OCI-LY3 (cell line): ENCODE measurements at regions not wholly inside any gene's neighbourhood (a gene's known extent, or its start where the extent isn't known, plus 50 kb on each side); places are given as distances from the start of the nearest gene placed in this dataset.

ENCODE experiments used
- H2AFZ ChIP-seq: fragments of 200-600, 300-600 bp; shearing (Covaris generic); 2 replicates; pipeline ENCODE4 v1.6.0; 2014; ENCODE audit warnings: antibody characterized with exemption, low read depth, low read length
- H3K27ac ChIP-seq: fragments of 200-600, 300-600 bp; sonication (generic); 2 replicates; pipeline ENCODE4 v1.5.1; 2014; ENCODE audit warnings: mild to moderate bottlenecking, low read length, moderate library complexity, mixed read lengths
- H3K27me3 ChIP-seq: fragments of 200-600, 300-600 bp; sonication (generic); 2 replicates; pipeline ENCODE4 v1.6.1; 2014; ENCODE audit warnings: low read depth, low read length, mixed read lengths
- H3K36me3 ChIP-seq: fragments of 200-600, 300-600 bp; sonication (generic); replicated peaks from 2 replicates; pipeline ENCODE3; 2014; ENCODE audit warnings: low read depth, low read length, mixed read lengths
- H3K4me1 ChIP-seq: fragments of 300-600, 200-600 bp; sonication (generic); 2 replicates; pipeline ENCODE4 v1.6.1; 2014; ENCODE audit warnings: low read length, mixed read lengths
- H3K4me2 ChIP-seq: fragments of 200-600, 300-600 bp; sonication (generic); 2 replicates; pipeline ENCODE4 v1.6.1; 2014; ENCODE audit warnings: low read length, mixed read lengths
- H3K4me3 ChIP-seq: fragments of 300-600, 200-600 bp; sonication (generic); 2 replicates; pipeline ENCODE4 v1.5.1; 2014; ENCODE audit warnings: antibody characterized with exemption, mild to moderate bottlenecking, low read length, moderate library complexity
- H3K79me2 ChIP-seq: fragments of 300-600, 200-600 bp; shearing (Covaris generic); 2 replicates; pipeline ENCODE4 v1.6.1; 2014; ENCODE audit warnings: mild to moderate bottlenecking, low read length, mixed read lengths
- H3K9ac ChIP-seq: fragments of 300-600, 200-600 bp; shearing (Covaris generic); 2 replicates; pipeline ENCODE4 v1.6.0; 2014; ENCODE audit warnings: mild to moderate bottlenecking, low read length, moderate library complexity
- H3K9me3 ChIP-seq: fragments of 200-600, 300-600 bp; shearing (Covaris generic); 2 replicates; pipeline ENCODE4 v1.6.1; 2014; ENCODE audit warnings: low read length, mixed read lengths; ENCODE audit not compliant: insufficient read depth
- H4K20me1 ChIP-seq: fragments of 200-600, 300-600 bp; sonication (generic); 2 replicates; pipeline ENCODE4 v1.6.1; 2016; ENCODE audit warnings: low read length, mixed read lengths; ENCODE audit not compliant: insufficient read depth
- EZH2phosphoT487 ChIP-seq: fragments of 200-600 bp; shearing (Covaris generic); IDR thresholded peaks from 2 replicates; pipeline ENCODE4 v1.6.1; 2018; ENCODE audit warnings: antibody characterized with exemption, mixed run types, low read depth
- TF ChIP-seq, protein P1 (sequence below): fragments of 200-600, 300-600 bp; sonication (generic); IDR thresholded peaks from 2 replicates; pipeline ENCODE4 v1.5.1; 2014; ENCODE audit warnings: antibody characterized with exemption, low read length, low read depth

DNA sequence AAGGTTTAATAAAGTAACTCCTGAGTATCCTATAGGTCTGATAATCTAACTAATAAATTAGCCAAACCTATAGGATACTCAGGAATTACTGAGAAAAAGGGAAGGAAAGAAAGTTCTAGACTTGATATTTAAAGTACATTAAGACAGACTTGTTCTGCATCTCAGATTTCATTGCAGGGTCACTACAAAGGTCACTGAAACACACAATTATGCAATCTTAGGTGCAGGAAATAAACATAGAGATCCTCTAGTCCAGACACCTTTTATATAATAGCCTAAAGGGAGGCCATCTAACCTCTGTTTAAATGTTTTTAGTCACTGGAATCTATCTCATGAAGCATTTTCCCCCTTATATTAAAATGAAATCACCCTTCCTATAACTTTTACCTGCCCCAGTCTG is 1215.7 kb downstream of the MAT2B start:
- Histone ChIP-seq H3K4me1 (no peaks in the 10 kb centered on the region), H2AFZ (no peak overlapping the region), H3K4me2 (no peak overlapping the region), H3K79me2 (no peaks in the 10 kb centered on the region), H3K27ac (no peak overlapping the region), H3K9me3 (no peaks in the 10 kb centered on the region), H3K4me3 (no peak overlapping the region), H3K36me3 (no peaks in the 10 kb centered on the region), H3K9ac (no peak overlapping the region), H3K27me3 (no peaks in the 10 kb centered on the region), H4K20me1 (no peaks in the 10 kb centered on the region)
- no peak for TF ChIP-seq EZH2phosphoT487
- TF ChIP-seq, protein P1, sequence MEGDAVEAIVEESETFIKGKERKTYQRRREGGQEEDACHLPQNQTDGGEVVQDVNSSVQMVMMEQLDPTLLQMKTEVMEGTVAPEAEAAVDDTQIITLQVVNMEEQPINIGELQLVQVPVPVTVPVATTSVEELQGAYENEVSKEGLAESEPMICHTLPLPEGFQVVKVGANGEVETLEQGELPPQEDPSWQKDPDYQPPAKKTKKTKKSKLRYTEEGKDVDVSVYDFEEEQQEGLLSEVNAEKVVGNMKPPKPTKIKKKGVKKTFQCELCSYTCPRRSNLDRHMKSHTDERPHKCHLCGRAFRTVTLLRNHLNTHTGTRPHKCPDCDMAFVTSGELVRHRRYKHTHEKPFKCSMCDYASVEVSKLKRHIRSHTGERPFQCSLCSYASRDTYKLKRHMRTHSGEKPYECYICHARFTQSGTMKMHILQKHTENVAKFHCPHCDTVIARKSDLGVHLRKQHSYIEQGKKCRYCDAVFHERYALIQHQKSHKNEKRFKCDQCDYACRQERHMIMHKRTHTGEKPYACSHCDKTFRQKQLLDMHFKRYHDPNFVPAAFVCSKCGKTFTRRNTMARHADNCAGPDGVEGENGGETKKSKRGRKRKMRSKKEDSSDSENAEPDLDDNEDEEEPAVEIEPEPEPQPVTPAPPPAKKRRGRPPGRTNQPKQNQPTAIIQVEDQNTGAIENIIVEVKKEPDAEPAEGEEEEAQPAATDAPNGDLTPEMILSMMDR: no peak

DNA sequence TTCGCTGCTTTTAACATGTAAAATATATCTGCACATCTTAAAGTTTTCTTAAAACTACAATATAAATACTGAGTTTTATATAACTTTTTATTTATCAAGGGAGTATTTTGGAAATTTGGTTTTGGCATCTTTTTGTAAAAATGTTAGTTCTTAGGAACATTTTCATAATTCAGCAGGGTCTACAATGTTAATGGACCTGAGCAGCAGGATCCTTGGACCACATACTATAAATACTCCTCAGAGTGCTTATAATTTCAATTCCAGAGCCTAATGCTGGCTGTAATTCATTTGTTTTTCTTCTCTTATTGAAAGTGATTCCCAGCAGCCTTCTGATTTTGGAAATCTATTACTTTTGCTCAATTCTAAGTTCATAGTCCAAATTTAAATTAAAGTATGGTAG is 1216.2 kb downstream of the MAT2B start:
- H3K79me2 ChIP-seq: no peaks in the 10 kb centered on the region
- H3K4me2 ChIP-seq: no peak overlapping the region
- H2AFZ ChIP-seq: no peak overlapping the region
- no peaks in the 10 kb centered on the region for H3K27me3 ChIP-seq
- no peaks in the 10 kb centered on the region for H3K4me1 ChIP-seq
- no peak overlapping the region for H3K27ac ChIP-seq
- no peaks in the 10 kb centered on the region for H3K9me3 ChIP-seq
- H4K20me1 ChIP-seq: no peaks in the 10 kb centered on the region
- no peaks in the 10 kb centered on the region for H3K36me3 ChIP-seq
- no peak for TF ChIP-seq EZH2phosphoT487
- TF ChIP-seq, protein P1: no peak
- no peak overlapping the region for H3K4me3 ChIP-seq
- no peak overlapping the region for H3K9ac ChIP-seq

DNA sequence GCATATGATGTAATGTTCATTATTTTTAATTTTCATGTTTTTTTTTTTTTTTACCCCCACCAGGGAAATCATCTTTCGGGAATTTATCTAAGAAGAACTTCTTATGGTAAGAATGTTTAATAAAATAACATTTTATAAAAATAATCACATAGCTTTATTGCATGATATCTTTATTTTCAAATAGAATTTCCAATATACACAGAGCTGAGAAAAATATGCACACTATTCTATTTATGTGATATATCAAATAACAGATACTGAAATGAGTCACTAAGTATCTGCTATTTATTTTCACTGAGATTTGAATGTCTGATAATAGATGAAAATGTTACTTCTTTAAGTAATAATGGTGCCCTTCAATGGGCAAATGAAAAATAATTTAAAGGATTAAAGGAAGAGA is 1217.3 kb downstream of the MAT2B start:
- H3K9me3 ChIP-seq: no peaks in the 10 kb centered on the region
- no peak overlapping the region for H3K27ac ChIP-seq
- no peaks in the 10 kb centered on the region for H3K27me3 ChIP-seq
- H2AFZ ChIP-seq: no peak overlapping the region
- no peak overlapping the region for H3K4me2 ChIP-seq
- H3K79me2 ChIP-seq: no peaks in the 10 kb centered on the region
- no peaks in the 10 kb centered on the region for H3K4me1 ChIP-seq
- no peaks in the 10 kb centered on the region for H3K36me3 ChIP-seq
- no peak for TF ChIP-seq EZH2phosphoT487
- TF ChIP-seq, protein P1: no peak
- H4K20me1 ChIP-seq: no peaks in the 10 kb centered on the region; the same call in 1 of the 2 replicates
- no peak overlapping the region for H3K9ac ChIP-seq
- no peak overlapping the region for H3K4me3 ChIP-seq

DNA sequence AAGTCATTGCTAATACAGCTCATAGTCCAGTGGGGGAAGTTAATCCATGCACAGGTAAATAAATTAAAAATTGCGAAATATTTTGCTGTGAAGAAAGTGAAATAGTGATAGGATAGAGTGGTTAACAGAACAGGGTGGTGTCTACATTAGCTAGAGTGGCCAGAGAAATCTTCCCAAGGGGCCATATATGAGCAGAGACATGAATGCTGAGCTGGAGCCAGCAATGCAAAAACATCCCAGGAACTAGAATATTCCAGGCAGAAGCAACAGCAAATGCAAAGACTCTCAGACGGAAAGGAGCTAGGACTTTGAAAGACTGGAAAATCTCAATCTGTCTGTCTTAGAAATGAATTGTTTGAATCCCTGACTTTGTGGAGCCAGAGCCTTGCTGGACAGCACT is 1221.6 kb downstream of the MAT2B start:
- H3K36me3 ChIP-seq: no peaks in the 10 kb centered on the region
- no peaks in the 10 kb centered on the region for H3K27me3 ChIP-seq

More for the DNA sequence above, 1221.6 kb downstream of the MAT2B start:
- Histone ChIP-seq H3K9me3 (no peaks in the 10 kb centered on the region), H3K4me2 (no peak overlapping the region), H3K4me3 (no peak overlapping the region), H3K27ac (no peak overlapping the region), H4K20me1 (no peaks in the 10 kb centered on the region; the same call in 1 of the 2 replicates), H3K9ac (no peak overlapping the region), H2AFZ (no peak overlapping the region), H3K79me2 (no peaks in the 10 kb centered on the region), H3K4me1 (no peaks in the 10 kb centered on the region)
- no peak for TF ChIP-seq EZH2phosphoT487
- TF ChIP-seq, protein P1: no peak
